ENCODE measurements at regions not wholly inside any gene's neighbourhood (a gene's known extent, or its start where the extent isn't known, plus 50 kb on each side); places are given as distances from the start of the nearest gene placed in this dataset.

DNA sequence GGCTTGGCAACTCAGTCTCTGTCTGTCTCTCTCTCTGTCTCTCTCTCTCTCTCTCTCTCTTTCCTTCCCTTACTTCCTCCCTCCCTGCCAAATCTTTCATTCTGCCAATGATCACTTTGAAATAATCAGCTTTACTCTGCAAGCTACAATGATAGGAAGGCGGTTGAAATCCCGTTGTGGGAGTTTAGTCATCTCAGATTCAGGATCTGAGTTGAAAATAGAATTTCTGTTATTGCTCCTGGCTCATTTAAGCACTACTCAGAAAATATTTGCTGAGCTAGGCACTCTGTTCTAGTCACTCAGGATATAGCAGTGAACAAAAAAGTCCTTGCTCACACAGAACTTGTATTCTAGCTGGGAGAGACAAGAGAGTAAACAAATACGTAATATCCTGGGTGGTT is 56.3 kb upstream of the DCTD start:
- no peak for FAIRE-seq
- no peak for DNase-seq (ENCODE audit: insufficient read length, low spot score)

DNA sequence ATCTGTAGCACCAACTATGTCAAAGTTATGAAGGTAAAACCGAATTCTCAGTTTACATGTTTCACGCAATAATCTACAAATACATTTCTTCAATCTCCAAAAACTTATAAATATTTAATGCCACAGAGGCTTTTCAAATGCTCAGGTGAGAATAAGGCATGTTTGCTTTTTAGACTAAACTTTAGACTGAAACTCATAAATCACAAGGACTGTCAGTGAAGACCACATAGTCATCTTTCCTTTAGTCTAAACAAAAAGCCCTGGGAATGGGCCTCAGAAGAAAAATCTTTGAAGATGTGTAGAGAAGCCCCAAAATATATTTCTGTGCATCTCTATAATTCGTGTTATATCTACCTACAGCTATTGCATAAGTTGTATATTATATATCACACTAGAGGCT is 54.5 kb upstream of the DCTD start:
- no peak for FAIRE-seq

DNA sequence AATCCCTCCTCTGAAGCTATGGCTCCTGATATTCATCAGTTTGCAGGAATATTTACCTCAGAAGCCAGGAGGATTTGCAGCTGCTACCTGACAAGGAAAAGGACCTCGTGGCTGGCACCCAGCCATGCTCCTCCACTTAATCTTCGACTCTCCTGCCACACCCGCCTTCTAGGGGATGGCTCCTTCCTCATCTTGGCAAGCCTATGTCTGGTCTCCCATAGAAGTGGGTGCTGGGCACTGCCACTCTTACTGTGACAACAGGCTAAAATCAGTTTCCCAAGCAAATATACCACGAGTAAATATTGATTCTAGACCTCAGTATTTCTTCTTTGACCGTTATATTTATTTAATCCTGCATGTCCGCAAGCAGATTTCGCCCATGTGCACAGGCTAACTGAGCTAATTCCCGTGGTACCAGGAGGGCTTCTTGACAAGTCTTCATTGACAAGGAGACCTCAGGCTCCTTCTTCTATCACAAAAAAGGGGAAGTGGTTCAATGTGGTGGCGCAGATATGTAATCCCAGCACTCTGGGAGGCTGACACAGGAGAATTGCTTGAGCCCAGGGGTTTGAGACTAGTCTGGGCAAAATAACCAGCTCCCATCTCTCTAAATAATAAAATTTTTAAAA is 52.6 kb upstream of the DCTD start:
- DNase-seq (ENCODE audit: insufficient read length, low spot score) (no peak), FAIRE-seq (no peak)

More for the DNA sequence above, 54.5 kb upstream of the DCTD start:
- DNase-seq (ENCODE audit: insufficient read length, low spot score), result no peak

DNA sequence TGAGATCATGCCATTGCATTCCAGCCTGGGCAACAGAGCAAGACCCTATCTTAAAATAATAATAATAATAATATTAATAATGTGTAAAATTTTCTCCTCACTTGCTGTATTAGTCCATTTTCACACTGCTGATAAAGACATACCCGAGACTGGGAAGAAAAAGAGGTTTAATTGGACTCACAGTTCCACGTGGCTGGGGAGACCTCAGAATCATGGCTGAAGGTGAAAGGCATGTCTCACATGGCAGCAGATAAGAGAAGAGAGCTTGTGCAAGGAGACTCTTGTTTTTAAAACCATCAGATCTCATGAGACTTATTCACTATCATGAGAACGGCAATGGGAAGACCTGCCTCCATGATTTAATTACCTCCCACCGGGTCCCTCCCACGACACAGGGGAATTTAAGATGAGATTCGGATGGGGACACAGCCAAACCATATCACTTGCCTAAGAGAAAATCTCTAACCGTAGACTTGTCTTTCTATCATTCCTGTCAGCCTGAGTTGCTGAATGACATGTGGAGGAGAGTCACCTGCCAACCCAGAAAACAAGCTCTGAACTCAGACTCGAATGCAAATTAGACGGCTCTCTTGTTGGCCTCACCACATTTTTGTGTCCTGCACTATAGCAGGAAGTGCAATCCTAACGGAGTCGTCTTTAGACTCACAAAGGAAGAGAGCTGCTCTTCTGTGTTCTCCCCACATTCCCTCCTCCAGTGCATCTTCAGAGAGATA is 51.9 kb upstream of the DCTD start:
- no peak for DNase-seq (ENCODE audit: insufficient read length, low spot score)
- no peak for FAIRE-seq

DNA sequence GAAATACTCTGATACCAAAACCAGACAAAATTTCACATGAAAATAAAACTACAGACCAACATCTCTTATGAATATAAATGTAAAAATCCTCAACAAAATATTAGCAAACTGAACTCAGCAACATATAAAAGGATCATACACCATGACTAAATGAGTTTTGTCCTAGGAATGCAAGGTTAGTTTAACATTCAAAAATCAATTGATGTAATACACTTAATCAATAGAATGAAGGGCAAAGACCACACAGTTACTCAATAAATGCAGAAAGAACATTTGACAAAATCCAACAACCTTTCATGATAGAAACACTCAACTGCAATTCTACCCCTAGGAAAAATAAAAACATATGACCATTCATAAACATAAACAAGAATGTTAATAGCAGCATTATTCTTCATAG is 50.2 kb upstream of the DCTD start:
- DNase-seq (ENCODE audit: insufficient read length, low spot score) (no peak), FAIRE-seq (peak; percentile 48)

All from HTR-8/SVneo (cell line).